Epithelial cell of prostate (primary cell): ENCODE measurements at regions not wholly inside any gene's neighbourhood (a gene's known extent, or its start where the extent isn't known, plus 50 kb on each side); places are given as distances from the start of the nearest gene placed in this dataset.

Source experiments
- DNase-seq: peaks from one replicate; pipeline ENCODE4 v3.0.0-alpha.2; 2011; ENCODE audit warnings: low read depth, low spot score
- H3K27ac ChIP-seq: fragments of 450-650 bp; 2 replicates; pipeline ENCODE4 v1.5.1; 2017; ENCODE audit warnings: mild to moderate bottlenecking

GRCh38 chr3:153577059-153577736, 415.2 kb downstream of the RAP2B start:
- no peak overlapping the region for H3K27ac ChIP-seq
- no peak for DNase-seq

- no peak for DNase-seq
- no peak overlapping the region for H3K27ac ChIP-seq
Observed at GRCh38 chr3:153578046-153578445, 416.0 kb downstream of the RAP2B start.

GRCh38 chr3:153590051-153590450, 428.0 kb downstream of the RAP2B start:
- DNase-seq, result no peak
- no peak overlapping the region for H3K27ac ChIP-seq

- no peak overlapping the region for H3K27ac ChIP-seq
Observed at GRCh38 chr3:153591561-153592245, 429.7 kb downstream of the RAP2B start.

GRCh38 chr3:153595186-153595815, 433.3 kb downstream of the RAP2B start:
- H3K27ac ChIP-seq, result no peak overlapping the region
- no peak for DNase-seq

More at GRCh38 chr3:153591561-153592245, 429.7 kb downstream of the RAP2B start:
- DNase-seq, result no peak

GRCh38 chr3:153596401-153596800, 434.4 kb downstream of the RAP2B start:
- DNase-seq, result no peak
- H3K27ac ChIP-seq, result no peak overlapping the region

GRCh38 chr3:153599685-153600084, 437.7 kb downstream of the RAP2B start:
- no peak overlapping the region for H3K27ac ChIP-seq
- peak; percentile 33 for DNase-seq

GRCh38 chr3:153600896-153601295, 438.9 kb downstream of the RAP2B start:
- DNase-seq, result no peak
- H3K27ac ChIP-seq, result no peak overlapping the region

- H3K27ac ChIP-seq, result no peak overlapping the region
- DNase-seq, result no peak
Observed at GRCh38 chr3:153601374-153601853, 439.4 kb downstream of the RAP2B start.

GRCh38 chr3:153602801-153603200, 440.8 kb downstream of the RAP2B start:
- no peak for DNase-seq
- H3K27ac ChIP-seq, result no peak overlapping the region

- DNase-seq, result no peak
- peak overlapping the region; percentile 68 for H3K27ac ChIP-seq
Observed at GRCh38 chr3:153614140-153614539, 452.1 kb downstream of the RAP2B start.

GRCh38 chr3:153614563-153614962, 452.5 kb downstream of the RAP2B start:
- peak overlapping the region; percentile 68 for H3K27ac ChIP-seq
- DNase-seq, result peak; percentile 93

GRCh38 chr3:153615863-153616262, 453.8 kb downstream of the RAP2B start:
- no peak overlapping the region for H3K27ac ChIP-seq
- DNase-seq, result no peak

- H3K27ac ChIP-seq, result no peak overlapping the region
- no peak for DNase-seq
Observed at GRCh38 chr3:153617463-153617862, 455.4 kb downstream of the RAP2B start.

- no peak overlapping the region for H3K27ac ChIP-seq
- no peak for DNase-seq
Observed at GRCh38 chr3:153618176-153618575, 456.1 kb downstream of the RAP2B start.

GRCh38 chr3:153619268-153619667, 457.2 kb downstream of the RAP2B start:
- no peak overlapping the region for H3K27ac ChIP-seq
- no peak for DNase-seq

- DNase-seq, result no peak
Observed at GRCh38 chr3:153621953-153622352, 459.9 kb downstream of the RAP2B start.

GRCh38 chr3:153623834-153624233, 461.8 kb downstream of the RAP2B start:
- DNase-seq, result no peak
- H3K27ac ChIP-seq, result no peak overlapping the region

More at GRCh38 chr3:153621953-153622352, 459.9 kb downstream of the RAP2B start:
- H3K27ac ChIP-seq, result peak overlapping the region; percentile 4

- no peak overlapping the region for H3K27ac ChIP-seq
- DNase-seq, result no peak
Observed at GRCh38 chr3:153624310-153625030, 462.4 kb downstream of the RAP2B start.

GRCh38 chr3:153625506-153625905, 463.5 kb downstream of the RAP2B start:
- no peak overlapping the region for H3K27ac ChIP-seq
- DNase-seq, result no peak

GRCh38 chr3:153626158-153626557, 464.1 kb downstream of the RAP2B start:
- H3K27ac ChIP-seq, result no peak overlapping the region
- no peak for DNase-seq
